Bronchial epithelial cell (primary cell): ENCODE measurements at regions not wholly inside any gene's neighbourhood (a gene's known extent, or its start where the extent isn't known, plus 50 kb on each side); places are given as distances from the start of the nearest gene placed in this dataset.

ENCODE experiments used
- DNase-seq: peaks from one replicate; pipeline ENCODE4 v3.0.0-alpha.2; 2010; ENCODE audit warnings: low read depth
- FAIRE-seq: peaks from 2 replicates; lab custom pipeline; 2011; peaks lifted over from hg19 to GRCh38; lab: Jason Lieb, UNC
- H3K27me3 ChIP-seq: 2 replicates; pipeline ENCODE4 v1.5.1; 2011; ENCODE audit warnings: low read length; ENCODE audit not compliant: control insufficient read depth, insufficient read depth
- H3K36me3 ChIP-seq: 2 replicates; pipeline ENCODE4 v1.5.1; 2011; ENCODE audit warnings: low read length; ENCODE audit not compliant: control insufficient read depth, insufficient read depth
- H3K4me3 ChIP-seq: 2 replicates; pipeline ENCODE4 v1.5.1; 2011; ENCODE audit warnings: mild to moderate bottlenecking, low read depth, low read length, control low read depth
- CTCF ChIP-seq: IDR thresholded peaks from 2 replicates; pipeline ENCODE4 v1.5.1; 2011; ENCODE audit warnings: mild to moderate bottlenecking, moderate library complexity, low read length, control low read depth, inconsistent platforms; ENCODE audit not compliant: insufficient read depth, severe bottlenecking

DNA sequence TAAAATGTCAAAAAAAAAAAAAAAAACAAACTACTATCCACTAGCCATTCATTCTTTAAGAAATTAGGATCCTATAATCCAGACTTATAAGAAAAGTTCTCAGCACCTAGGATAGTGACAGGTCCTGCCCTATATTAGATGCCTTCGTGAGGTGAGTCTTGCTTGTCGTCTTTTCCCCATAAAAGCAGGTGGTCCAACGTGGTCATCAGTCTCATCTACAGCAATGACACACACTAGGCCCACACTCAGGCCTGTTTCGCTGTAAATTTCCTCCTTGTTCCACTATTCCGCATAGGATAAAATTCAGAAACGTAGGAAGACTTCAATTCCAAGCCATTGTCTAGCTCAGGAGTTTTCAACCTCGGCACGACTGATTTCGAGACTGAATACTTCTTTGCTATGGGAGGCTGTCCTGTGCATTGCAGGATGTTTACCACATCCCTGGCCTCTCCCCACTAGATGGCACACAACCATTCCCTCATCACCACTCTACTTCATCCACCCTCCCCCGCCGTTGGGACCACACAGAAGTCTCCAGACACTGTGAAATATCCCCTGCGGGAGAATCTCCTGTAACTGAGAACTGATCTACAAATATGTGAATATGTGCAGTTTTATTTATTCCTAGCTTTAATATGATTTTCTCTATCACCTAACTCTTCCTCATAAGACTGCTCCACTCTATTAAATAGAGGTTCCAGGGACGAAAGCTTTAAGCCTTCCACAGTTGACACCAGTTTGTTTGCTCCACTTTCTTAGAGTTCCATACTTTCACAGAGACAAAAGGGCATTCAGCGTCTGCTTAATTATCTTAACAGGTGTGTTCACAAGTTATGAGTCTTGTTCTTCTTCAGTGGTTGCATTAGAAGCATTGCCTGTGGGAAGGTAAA, 346.3 kb downstream of the BMP2 start:
- FAIRE-seq (peak; percentile 36), DNase-seq (peak; percentile 51)
- Histone ChIP-seq H3K27me3 (no peaks in the 10 kb centered on the region), H3K36me3 (no peaks in the 10 kb centered on the region), H3K4me3 (no peak overlapping the region)
- TF ChIP-seq CTCF = peak; percentile 82

DNA sequence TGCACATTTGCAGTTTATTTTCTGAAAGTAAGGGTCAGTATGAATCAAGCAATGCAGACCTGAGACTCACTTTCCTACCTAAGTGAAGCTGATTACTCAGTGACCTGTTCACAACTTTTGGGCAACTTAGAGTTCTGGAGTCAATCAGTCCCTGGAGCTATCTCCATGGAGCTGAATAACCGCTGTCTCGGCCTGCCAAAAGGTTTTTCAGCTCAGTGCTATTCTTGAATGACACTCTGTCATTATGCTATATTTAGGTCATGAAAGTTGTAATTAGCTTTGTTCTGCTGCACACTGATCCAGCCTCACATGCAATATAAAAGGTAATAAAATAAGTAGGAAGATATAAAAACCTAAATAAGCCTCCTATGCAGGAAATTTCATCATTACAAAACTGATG, 356.0 kb downstream of the BMP2 start:
- no peaks in the 10 kb centered on the region for H3K27me3 ChIP-seq
- H3K36me3 ChIP-seq = no peaks in the 10 kb centered on the region
- H3K4me3 ChIP-seq = no peak overlapping the region
- FAIRE-seq = no peak
- no peak for TF ChIP-seq CTCF
- no peak for DNase-seq

GRCh38 chr20:7124120-7124519, 356.6 kb downstream of the BMP2 start:
- no peak for FAIRE-seq
- H3K27me3 ChIP-seq = no peaks in the 10 kb centered on the region
- no peak overlapping the region for H3K4me3 ChIP-seq
- no peak for DNase-seq
- TF ChIP-seq CTCF = no peak
- no peaks in the 10 kb centered on the region for H3K36me3 ChIP-seq

DNA sequence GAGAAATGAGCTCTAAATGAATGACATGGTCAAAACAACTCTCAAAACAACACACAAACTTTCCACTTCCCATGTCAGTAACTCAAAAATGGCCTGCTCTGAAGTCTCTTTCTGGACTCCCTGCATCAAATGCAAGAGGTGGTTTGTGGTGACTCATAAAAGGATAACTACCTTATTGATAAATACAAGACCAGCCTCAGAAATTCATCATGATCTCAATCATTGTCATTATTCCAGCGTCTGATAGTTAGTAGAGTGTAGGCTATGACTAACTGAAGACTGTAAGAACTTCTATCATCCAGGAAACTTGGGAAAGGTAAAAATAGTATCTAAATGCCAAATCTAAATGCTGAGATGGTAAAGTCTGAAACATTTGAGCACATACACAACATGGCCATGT, 369.4 kb downstream of the BMP2 start:
- Histone ChIP-seq H3K27me3 (no peaks in the 10 kb centered on the region), H3K4me3 (no peak overlapping the region), H3K36me3 (no peaks in the 10 kb centered on the region)
- no peak for TF ChIP-seq CTCF
- FAIRE-seq (no peak), DNase-seq (peak; percentile 58)

- no peak overlapping the region for H3K4me3 ChIP-seq
- H3K36me3 ChIP-seq = no peaks in the 10 kb centered on the region
- FAIRE-seq (no peak), DNase-seq (no peak)
- no peaks in the 10 kb centered on the region for H3K27me3 ChIP-seq
- no peak for TF ChIP-seq CTCF
Measured at GRCh38 chr20:7137395-7138151, 370.1 kb downstream of the BMP2 start.
